AG09319 (cell line): ENCODE measurements at regions not wholly inside any gene's neighbourhood (a gene's known extent, or its start where the extent isn't known, plus 50 kb on each side); places are given as distances from the start of the nearest gene placed in this dataset.

Experiments used
- DNase-seq: peaks from one replicate; pipeline ENCODE4 v3.0.0-alpha.2; 2010; ENCODE audit warnings: low read depth; ENCODE audit errors: extremely low read depth
- CTCF ChIP-seq: IDR thresholded peaks from 2 replicates; pipeline ENCODE4 v1.5.1; 2011; ENCODE audit warnings: low read depth, mild to moderate bottlenecking, inconsistent platforms, low read length, moderate library complexity

DNA sequence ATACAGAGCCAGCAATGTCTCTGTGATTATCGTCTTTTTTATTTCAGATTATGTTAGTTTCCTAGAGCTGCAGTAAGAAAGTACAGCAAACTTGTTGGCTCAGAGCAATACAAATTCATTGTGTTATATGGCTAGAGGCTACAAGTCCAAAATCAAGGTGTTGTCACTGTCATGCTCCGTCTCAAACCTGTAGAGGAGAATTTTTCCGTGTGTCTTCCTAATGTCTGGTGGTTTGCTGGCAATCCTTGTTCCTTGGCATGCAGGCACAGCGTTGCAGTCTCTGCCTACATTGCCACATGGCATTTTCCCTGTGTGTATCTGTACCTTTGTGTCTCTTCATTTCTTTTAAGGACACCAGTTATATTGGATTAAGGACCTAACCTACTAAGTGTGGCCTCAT, 244.4 kb downstream of the LRRIQ3 start:
- DNase-seq: no peak
- no peak for TF ChIP-seq CTCF

DNA sequence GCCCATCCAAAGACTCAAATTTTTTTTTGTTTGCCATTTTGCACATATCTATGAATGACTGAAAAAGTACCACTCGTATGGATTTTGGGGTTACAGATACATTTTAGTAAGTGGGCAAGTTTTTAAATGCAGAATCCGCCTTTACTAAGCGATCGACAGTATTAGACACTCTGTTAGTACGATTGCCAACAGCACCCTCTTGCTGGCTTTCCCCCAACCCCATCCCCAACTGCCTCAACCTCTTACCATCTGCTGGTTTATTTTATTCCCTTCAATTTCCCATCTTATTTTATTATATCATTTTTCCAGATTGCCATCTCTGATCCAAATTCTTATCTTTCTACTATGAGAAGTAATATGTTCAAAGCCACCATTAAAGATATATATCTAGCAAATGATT, 244.8 kb downstream of the LRRIQ3 start:
- no peak for TF ChIP-seq CTCF

GRCh38 chr1:73948055-73948454, 249.9 kb downstream of the LRRIQ3 start:
- no peak for TF ChIP-seq CTCF

More for the DNA sequence above, 244.8 kb downstream of the LRRIQ3 start:
- DNase-seq: no peak

DNA sequence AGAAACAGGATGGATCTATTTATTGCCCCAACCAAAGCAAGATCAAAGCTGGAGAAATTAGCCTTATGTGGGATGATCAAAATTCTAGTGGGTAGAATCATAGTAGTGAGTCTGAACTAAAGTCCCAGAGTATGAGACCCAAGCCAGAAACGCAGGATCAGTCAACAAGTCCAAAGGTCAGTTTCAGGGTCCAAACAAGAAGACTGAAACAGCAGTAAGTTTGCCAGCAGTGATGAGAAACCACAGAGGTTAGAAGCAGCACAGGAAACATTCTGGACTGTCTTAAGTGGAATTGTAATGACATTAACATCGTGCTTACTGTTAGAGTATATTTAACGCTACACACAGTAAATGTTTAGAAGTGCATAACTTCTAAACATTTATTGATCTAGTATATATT, 251.0 kb downstream of the LRRIQ3 start:
- no peak for TF ChIP-seq CTCF

More at GRCh38 chr1:73948055-73948454, 249.9 kb downstream of the LRRIQ3 start:
- no peak for DNase-seq

GRCh38 chr1:73943270-73943669, 254.7 kb downstream of the LRRIQ3 start:
- no peak for TF ChIP-seq CTCF
- DNase-seq: no peak

More for the DNA sequence above, 251.0 kb downstream of the LRRIQ3 start:
- no peak for DNase-seq

GRCh38 chr1:73930293-73930692, 267.7 kb downstream of the LRRIQ3 start:
- no peak for DNase-seq
- no peak for TF ChIP-seq CTCF

DNA sequence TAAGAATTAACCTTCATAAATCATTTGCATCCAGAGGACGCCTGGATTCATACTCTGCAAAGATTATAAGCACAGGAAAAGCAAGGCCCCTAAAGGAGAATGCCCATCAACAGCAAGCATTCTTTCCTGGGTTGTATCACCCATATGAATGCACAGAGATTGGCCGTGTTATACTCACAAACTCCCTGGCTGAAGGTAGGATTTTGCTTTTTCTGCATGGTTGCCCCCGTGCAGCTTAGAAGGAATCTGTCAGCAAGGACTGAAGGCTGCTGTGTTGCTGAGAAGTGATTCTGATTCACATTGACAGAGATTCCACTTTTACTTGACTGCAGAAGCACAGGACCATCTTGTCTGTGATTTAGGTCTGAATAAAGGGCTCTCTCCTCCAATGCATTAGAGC, 283.0 kb downstream of the LRRIQ3 start:
- TF ChIP-seq CTCF: no peak
- DNase-seq: no peak
